Suprapubic skin (tissue), 4 donors: ENCODE measurements at regions not wholly inside any gene's neighbourhood (a gene's known extent, or its start where the extent isn't known, plus 50 kb on each side); places are given as distances from the start of the nearest gene placed in this dataset.

Experiments
- CTCF ChIP-seq, 2 donors: fragments of 200-600 bp in 1 of 2; fragments of 450-650 bp in 1 of 2; sonication (generic) in 1 of 2; IDR thresholded peaks; one replicate each; pipeline ENCODE4 v1.5.1; 2016 to 2019; ENCODE audit warnings: antibody characterized with exemption in 2 of 2, mild to moderate bottlenecking in 1 of 2, moderate library complexity in 1 of 2
- EP300 ChIP-seq: sonication (generic); formaldehyde crosslinking; IDR thresholded peaks from one replicate; pipeline ENCODE4 v1.6.1; 2017; ENCODE audit warnings: antibody characterized with exemption
- POLR2A ChIP-seq, 2 donors: fragments of 450-650 bp; IDR thresholded peaks; one replicate each; pipeline ENCODE4 v1.6.1; 2017; ENCODE audit warnings: antibody characterized with exemption in 2 of 2, mild to moderate bottlenecking in 2 of 2, moderate library complexity in 2 of 2
- POLR2AphosphoS5 ChIP-seq, 3 donors: sonication (generic); formaldehyde crosslinking; IDR thresholded peaks; one replicate each; pipeline ENCODE4 v1.6.1; 2017; ENCODE audit warnings: antibody characterized with exemption in 3 of 3

DNA sequence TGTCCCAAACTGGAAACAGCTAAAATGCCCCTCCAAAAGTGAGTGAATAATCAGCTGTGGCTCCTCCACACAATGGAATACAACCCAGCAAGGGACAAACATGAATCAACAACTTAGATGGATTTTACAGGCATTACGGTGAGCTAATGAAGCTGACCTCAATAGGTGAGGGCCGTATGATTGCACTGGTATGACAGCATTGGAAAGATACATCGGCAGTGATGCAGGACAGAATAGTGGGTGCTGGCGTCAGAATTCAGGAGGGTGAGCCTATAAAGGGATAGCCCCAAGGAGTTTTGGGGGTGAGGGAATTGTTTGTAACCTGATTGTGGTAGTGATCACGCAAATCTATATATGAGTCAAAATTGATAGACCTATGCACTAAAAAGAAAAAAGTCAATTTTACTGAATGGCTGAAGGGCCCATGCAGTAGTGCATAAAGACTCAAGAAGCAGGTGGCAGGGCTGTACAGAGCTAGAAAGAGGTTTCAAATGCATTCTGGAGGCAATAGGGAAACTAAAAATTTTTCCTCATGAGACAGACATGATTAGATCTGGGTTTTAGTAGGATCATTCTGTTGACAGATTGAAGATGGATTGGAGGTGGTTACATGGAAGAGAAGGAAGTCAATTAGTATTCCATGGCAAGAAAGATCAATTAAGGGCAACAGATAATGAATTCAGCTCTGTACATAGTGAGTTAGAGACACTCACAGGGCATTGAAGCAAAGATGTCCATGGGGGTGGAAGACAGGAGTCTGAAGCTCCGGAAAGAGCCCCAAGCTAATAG lies 90.8 kb downstream of the IRS2 start:
- TF ChIP-seq EP300 (no peak), POLR2A (IDR thresholded peaks at IDR 0.05) (no peak), CTCF (IDR thresholded peaks at IDR 0.05) (no peak), POLR2AphosphoS5 (IDR thresholded peaks at IDR 0.05) (no peak)
